Cerebellar nuclear complex (tissue), 1 donor: ENCODE measurements at regions not wholly inside any gene's neighbourhood (a gene's known extent, or its start where the extent isn't known, plus 50 kb on each side); places are given as distances from the start of the nearest gene placed in this dataset.

Source experiments
- DNase-seq, 2 experiments: peaks; one replicate each; lab custom pipeline; 2025; lab: John Stamatoyannopoulos, UW

DNA sequence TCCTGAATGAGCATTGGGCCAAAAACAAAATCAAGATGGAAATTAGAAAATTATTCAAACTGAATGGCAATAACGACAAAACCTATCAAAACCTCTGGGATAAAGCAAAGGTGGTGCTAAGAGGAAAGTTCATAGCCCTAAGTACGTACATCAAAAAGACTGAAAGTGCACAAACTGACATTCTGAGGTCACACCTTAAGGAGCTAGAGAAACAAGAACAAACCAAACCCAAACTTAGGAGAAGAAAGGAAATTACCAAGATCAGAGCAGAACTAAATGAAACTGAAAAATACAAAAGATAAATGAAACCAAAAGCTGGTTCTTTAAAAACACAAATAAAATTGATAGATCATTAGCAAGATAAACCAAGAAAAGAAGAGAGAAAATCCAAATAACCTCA is 1543.5 kb upstream of the ACVR2A start:
- DNase-seq: no peak

DNA sequence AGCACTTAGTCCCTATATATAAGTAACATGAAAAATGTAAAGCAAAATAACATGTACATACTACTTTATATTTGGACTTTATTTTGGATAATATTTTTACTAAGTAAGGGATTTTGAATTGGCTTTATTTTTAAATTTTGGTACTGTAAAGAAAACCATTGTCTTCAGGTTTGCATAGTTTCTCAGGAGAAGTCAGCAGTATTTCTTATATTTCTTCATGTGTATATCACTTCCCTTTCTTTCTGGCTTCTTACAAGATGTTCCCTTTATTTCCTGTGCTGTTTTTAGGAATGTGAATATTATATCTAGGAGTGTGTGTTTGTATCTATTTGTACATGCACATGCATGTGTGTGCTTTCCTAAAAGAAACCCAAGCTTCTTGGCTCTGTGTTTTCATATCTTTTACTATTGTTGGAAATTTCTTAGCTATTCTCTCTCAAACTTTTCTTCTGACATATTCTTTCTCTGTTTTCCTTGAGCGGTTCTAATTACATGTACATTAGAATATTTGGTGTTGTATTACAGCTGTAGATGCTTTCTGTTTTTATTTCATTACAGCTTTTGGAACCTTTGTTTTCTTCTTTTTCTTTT is 1549.7 kb upstream of the ACVR2A start:
- no peak for DNase-seq

DNA sequence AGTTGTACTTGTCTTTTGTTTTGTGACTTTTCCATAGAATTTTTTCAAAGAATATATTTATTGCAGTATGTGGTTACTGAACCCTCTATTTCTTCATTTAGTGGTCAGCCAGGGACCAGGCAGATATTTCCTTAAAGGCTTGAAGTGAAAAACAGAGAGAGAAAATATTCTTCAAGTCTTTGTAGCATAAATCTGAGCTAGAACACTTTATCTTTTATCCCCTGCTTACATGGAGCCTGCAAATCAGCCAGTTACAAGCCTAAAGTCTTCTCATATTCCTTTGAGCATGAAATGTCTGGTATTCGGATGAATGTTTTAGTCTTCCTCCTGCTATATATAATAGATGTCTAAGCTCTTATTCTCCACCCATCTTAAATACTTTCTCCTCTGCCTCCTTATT is 1557.5 kb upstream of the ACVR2A start:
- no peak for DNase-seq

DNA sequence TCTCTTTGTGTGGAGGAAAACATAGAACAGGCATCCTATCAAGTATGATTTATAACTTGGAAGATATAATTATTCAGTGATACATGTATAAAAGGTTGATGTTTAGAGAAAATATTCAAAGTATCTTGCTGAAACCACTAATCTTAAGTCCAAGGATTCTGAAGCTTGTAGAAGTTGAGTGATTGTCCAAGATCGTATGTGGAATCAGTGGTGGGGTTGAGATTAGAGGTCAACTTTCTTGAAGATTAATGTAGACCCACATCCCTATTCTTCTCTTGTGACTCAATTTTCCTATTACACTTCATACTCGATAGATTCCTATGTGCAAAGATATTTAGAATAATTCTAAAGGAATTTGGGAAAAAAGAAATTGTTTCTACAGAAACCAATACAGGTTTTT is 1565.9 kb upstream of the ACVR2A start:
- DNase-seq: no peak

DNA sequence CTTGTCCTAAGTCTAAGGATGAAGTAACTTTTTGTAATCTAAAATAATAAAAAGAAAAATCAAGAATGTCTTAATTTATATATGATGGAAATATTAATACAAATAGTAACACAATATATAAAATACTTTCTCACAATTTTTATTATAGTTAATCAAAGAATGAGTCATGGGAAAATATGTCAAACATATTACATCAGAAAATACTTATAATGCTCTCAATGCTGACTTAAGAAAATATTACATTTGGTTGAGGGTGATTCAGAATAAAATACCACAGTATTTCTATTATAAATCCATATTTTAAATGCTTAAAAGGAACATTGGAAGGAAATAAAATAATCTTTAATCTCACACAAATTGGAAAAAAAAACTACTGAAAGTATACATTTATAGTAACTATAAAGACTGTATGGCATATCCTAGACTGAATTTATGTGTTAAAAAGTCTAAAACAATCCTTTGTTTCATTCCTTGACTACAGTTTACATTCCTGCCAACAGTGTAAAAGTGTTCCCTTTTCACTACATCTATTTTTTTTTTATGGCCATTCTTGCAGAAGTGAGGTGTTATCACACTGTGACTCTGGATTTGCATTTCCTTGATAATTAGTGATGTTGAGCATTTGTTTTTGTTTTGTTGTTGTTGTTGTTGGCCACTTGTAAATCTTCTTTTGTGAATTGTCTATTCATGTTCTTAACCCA is 1573.5 kb upstream of the ACVR2A start:
- no peak for DNase-seq

DNA sequence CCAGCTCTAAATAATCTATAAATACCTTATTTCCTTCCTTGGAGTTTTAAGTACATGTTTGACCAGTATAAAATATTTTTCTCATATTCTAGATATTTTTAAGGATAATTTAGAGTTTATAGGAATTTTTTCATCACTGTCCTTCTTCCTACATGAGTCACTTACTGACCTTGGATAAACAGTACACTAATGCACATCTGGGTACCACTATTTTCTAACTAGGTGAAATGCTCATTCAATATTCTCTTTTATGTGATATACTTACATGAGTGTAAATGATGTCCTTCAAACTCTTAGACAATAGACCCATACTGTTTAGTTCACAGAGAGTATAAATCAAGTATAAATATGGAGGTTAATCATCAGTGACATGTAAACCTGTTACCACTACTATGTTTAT is 1574.2 kb upstream of the ACVR2A start:
- no peak for DNase-seq

DNA sequence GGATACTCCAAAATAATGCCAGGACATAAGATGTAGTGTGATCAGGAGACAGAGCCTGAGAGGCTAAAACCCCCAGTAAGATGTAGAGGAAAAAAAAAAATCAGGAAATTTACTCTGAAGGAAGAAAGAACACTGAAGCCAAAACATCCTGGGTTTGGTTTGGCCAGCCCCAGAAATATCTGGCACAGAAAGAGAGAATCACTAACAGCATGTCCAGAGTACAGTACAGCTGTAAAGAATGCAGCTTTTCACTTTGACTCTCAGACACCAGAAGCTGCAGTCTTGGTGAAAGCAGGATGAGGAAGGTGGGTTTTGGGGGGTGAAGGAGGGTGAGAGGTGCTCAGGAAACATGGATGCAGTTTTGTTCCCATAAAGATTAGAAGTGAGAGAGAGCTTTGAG is 1577.7 kb upstream of the ACVR2A start:
- no peak for DNase-seq

DNA sequence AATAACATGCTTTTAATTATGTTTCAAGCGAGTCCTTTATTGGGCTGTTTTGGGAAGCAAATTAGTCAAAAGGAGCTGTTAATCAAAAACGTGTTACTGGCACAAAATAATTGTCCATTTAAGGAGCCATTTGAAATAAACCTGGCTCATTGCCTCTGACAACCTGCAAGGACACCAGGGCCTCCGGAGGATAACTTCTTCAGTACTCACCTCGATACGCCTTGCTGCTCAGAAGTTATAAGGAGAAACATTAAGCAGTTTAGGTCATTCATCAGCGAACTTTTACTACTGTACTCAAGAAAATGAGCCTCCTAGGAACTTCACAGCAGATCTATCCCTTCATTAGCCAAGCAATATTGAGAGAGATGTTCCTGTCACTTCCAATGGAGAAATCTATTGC is 1579.2 kb upstream of the ACVR2A start:
- no peak for DNase-seq

DNA sequence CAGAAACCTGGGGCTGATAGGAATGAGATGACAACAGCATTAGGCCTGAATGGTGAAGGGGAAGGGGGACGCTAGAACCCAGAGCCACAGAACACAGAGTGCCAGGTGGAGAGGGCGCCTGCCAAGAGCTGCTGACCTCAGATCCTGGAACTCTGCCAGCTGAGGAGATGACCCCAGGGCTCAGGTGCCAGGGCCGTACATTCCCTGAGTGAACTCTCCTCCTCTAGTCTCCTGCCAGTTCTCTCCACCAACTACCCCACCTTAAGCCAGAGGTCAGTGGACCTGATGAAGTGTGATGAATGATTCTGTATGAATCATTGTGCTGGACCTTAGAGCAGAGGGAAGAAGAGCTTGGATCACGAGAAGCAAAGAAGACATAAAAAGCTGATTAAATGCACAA is 1582.2 kb upstream of the ACVR2A start:
- no peak for DNase-seq

DNA sequence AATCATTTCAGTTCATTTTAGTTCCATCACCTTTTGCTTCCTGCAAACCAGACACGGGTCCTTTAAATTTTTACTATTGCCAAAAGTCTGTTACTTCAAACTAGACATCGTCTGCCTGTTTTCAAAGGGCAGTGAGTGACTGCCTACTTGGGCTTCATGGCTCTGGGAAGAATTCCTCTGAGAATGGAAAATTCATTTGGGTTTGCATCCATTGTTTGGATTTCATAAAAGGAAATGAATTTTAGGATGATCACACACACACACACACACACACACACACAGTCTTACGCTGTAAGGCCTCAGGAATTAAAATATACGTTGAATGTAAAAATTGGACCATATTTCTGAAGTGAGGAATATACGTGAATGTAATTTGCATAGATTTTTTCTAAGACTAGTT is 1584.3 kb upstream of the ACVR2A start:
- no peak for DNase-seq

DNA sequence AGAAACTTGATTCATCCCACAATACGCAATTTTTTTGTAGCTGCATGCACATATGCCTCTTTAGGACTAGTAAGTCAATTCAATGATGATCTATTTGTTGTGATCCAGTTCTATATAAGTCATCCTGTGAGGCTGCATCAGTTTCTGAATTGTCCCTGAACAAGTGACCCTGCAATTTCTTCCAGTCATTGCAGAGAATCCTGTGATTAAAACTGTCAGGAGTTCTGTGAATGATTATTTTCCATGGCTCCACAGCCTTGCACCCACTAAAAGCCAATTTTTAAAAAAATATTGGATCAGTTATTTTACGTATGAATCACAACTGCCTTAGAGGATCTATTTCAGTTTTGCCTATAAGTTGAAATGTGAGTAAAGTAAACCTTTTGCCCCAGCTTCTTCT is 1585.0 kb upstream of the ACVR2A start:
- no peak for DNase-seq

DNA sequence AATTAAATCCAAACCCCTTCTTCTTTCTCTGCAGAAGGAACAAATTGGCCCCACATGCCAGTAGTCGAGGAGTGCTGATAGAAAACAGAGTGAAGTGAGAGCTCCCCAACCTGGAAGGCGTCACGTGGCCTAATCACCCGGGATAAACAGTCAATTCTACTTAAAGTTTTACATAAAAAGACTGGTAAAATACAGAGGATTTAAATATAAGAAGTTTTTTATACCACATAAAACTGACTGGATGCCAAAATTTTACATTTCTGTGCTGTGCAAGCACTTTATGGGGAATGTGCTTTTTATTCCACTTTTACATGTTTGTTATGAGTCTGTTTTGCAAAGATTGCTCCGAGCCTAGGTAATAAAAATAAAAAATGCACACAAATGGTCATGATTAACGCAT is 1586.8 kb upstream of the ACVR2A start:
- DNase-seq: no peak

DNA sequence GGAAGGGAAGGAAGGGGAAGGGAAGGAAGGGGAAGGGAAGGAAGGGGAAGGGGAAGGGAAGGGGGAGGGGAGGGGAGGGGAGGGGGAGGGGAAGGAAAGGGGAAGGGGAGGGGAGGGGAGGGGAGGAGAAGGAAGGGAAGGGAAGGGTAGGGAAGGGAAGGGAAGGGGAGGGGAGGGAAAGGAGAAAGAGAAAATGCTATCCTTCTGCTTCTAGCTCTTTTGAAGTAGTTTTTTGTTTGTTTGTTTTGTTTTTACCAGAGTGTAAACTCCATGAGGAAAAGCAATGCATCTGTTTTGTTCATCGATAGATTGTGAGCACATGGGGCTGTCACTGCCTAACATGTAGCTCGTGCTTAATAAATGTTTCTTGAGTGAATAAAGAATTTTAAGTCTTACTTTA is 1592.7 kb upstream of the ACVR2A start:
- no peak for DNase-seq

DNA sequence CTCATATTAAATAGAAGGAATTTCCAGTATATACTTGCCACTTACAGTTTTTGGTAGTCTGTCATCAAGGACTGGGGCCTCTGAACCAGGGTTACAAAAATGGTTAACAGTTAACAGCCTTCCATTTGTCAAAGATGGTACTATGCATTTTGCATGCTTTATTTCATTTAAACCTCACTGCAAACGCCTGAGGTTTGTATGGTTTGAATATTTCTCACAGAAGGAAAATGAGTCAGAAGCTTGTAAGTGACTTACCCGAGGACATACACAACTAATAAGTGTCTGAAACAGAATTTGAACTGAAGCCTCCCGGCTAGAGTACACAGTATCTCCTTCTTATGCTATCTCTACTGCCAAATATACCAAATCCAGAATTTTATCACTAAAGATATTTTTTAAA is 1593.5 kb upstream of the ACVR2A start:
- no peak for DNase-seq

DNA sequence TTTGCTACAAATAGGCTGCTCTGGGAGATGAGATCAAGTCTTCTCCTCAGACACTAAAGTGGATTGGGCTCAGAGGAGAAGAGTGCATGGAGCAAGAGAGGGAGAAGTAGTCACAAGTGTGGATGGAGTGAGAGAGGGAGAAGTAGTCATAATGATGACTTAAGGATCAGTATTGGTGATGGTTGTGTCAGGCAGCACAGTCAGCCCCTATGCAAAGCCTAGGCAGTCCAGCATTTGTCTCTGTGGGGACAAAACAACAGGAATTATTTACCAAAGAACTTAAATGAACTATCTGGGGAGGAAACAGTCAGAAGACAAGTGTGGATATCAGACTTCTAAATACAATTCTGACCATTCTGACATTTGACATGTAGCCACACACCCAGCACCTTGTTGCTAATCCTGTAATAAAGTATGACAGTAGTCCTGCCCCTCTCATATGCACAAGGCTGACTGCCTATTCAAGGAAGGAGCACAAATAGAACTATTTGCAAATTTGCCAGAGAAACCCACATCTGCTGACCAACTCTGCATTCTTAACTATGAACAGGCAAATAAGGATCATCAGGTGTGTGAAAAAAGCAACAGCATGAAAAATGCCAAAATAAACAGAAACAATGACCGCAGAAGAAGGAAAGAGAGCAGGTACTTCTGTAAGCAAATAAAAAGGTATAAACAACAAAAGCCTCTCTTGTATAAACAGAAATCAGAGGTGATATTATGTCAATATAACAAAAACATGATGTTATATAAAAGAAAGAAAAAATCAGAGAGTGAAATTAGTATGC is 1597.9 kb upstream of the ACVR2A start:
- no peak for DNase-seq

DNA sequence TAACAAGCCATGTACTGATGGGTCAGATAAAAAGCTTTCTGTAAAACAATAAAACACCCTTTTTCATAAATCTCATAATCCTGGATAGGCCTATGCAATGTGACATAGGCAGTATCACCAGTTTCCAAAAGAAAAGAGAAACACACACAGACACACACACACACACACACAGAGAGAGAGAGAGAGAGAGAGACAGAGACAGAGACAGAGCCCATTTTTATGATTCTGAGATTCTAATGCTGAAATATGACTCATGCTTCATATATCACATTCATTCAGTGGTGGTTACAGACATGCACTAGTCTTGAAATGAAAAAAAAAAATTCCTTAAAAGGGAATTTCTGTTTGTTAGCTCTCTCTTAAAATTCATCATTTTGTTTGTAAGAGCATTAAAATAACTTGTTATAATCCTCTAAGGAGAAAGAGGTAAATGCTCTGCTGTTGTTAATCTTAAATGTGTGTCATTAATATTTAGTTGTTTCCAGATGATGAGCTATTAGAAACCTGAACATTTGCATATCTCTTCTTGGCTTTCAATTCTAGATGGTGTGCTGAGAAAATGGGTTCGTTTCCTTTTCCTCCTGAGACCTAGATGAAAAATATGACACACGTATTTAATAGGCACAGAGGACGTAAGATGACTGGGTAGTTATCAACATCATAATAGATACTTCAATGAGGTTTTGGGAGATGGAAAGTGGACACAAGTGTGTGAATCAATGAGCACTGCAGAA is 1598.7 kb upstream of the ACVR2A start:
- DNase-seq: no peak

DNA sequence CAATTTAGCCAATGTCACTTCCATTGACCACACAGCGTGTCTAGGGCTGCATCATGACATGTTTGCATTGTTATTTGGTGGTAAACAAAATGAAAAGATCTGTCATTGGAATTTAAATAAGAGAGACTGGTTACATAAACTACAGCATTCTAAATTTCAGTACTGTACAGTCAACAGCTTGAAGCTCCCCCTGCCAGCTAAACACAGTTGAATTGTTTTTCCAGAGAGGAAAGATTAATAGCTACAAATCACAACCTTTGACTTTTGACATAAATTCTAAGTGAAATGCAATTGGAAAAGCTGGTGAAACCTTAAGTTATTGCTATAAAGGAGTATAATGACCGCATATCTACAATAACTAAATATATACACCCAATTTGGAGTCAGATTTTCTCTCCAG is 1600.0 kb upstream of the ACVR2A start:
- DNase-seq: no peak

DNA sequence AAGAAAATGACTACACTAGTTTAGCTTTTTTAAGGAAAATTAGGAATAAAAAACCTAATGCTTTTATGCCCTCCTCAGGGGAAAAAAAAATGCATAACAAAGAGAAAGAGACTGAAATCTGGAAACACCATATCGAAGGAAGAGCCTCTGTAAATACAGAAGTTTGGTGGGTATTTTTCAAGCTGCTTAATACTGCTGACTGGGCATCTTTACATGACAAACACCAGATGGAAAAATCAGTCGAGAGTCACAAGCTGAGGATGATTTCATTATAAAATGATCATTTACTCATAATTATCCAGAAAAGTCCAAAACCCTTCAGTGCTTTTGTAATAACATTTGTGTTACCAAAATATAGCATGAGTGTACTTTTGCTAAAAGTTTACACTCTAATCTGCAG is 1600.7 kb upstream of the ACVR2A start:
- DNase-seq: no peak

DNA sequence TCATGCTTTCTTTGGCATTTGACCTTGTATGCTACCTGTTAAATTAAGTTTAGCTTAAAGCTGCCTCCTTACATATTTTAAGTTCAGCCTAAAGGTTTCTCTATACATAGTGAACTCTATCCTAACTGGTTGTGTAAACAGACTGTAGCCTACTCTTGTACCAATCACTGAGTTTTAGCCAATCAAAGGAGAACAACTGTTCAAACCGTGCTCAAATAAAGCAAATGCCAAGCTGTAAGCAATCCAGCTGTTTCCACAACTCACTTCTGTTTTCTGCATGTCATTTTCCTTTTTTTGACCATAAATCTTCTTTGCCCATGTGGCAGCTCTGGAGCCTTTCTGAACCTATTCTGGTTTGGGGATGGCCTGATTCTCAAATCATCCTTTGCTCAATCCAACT is 1603.8 kb upstream of the ACVR2A start:
- no peak for DNase-seq

DNA sequence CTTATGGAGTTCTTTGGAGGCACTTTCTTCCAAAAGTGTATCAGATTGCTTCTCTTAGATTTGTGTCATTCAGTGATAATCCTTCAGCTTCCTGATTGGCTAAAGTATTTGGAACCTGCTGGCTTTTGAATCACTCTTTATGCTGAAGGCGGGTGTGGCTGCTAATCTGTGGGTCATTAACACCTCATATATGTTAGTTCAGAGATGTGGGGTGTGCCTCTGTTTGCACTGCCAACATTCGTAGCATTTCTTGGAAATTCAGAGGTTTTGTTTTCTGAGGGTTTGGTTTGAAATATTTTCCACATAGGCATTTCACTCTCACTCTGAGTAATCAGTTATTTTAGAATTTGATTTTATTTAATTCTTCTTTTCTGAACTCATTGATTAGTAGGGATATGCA is 1604.4 kb upstream of the ACVR2A start:
- DNase-seq: no peak

DNA sequence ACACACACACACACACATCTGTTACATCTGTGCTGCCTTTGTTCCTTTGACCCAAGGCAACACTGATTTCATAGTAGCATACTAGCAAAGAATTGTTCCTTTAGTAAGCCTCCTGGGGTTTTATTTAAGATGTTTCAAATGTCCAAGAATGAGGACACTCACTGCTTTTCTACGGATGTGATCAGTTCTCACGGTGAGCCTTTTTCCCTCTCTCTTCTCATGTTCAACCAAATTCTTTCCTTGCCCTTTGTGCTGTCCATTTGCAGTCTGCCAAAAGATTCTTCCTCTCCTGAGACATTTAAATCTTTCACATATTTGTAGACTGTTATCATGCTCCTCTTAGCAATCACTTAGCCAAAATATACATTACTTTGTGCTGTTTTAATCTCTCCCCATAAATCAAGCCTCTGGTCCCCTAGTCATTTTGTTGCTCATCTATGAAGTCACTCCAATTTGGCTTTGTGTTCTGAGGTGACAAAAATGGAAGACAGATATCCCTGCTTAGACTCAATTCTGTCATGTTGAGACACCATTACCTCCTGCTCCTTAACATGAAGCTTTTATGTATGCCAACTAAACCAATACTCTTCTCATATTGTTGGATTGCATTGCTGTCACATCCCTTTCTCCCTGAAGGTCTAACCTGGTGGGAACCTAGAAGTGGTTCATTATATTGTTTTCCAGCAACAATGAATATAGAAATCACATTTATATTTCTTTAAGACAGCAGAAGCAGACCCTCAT is 1605.3 kb upstream of the ACVR2A start:
- no peak for DNase-seq
